Endodermal cell (in vitro differentiated cells): ENCODE measurements at regions not wholly inside any gene's neighbourhood (a gene's known extent, or its start where the extent isn't known, plus 50 kb on each side); places are given as distances from the start of the nearest gene placed in this dataset.

Experiments
- DNase-seq: peaks from one replicate; pipeline ENCODE4 v3.0.0-alpha.2; 2017
- H3K27ac ChIP-seq: 2 replicates; pipeline ENCODE4 v1.5.1; 2013; ENCODE audit warnings: mild to moderate bottlenecking, low read depth, low read length, moderate library complexity
- H3K27me3 ChIP-seq: 2 replicates; pipeline ENCODE4 v1.6.1; 2013; ENCODE audit warnings: mild to moderate bottlenecking, low read length, moderate library complexity; ENCODE audit not compliant: insufficient read depth, control insufficient read depth, poor library complexity, severe bottlenecking
- H3K36me3 ChIP-seq: 2 replicates; pipeline ENCODE4 v1.7.0; 2013; ENCODE audit warnings: mild to moderate bottlenecking, low read length, moderate library complexity; ENCODE audit not compliant: control insufficient read depth, insufficient read depth
- H3K4me1 ChIP-seq: one replicate; pipeline ENCODE4 v1.7.0; 2013; ENCODE audit warnings: low read length; ENCODE audit not compliant: control insufficient read depth, insufficient read depth
- H3K4me3 ChIP-seq: 2 replicates; pipeline ENCODE4 v1.5.1; 2013; ENCODE audit warnings: mild to moderate bottlenecking, low read length, moderate library complexity
- H3K9ac ChIP-seq: 2 replicates; pipeline ENCODE4 v1.6.1; 2013; ENCODE audit warnings: mild to moderate bottlenecking, low read length, moderate library complexity; ENCODE audit not compliant: poor library complexity, severe bottlenecking; ENCODE audit errors: extremely low read depth
- H3K9me3 ChIP-seq: 2 replicates; pipeline ENCODE4 v1.6.1; 2013; ENCODE audit warnings: mild to moderate bottlenecking, low read length, moderate library complexity; ENCODE audit not compliant: control insufficient read depth
- H3K27ac Mint-ChIP-seq: 2 replicates; pipeline ENCODE4 v1.8.0; 2020; ENCODE audit warnings: mixed read lengths
- H3K27me3 Mint-ChIP-seq: 2 replicates; pipeline ENCODE4 v1.8.0; 2021; ENCODE audit warnings: mild to moderate bottlenecking, mixed read lengths; ENCODE audit not compliant: insufficient read depth
- H3K36me3 Mint-ChIP-seq: 2 replicates; pipeline ENCODE4 v1.8.0; 2020; ENCODE audit warnings: low read depth, mixed read lengths
- H3K4me1 Mint-ChIP-seq: 2 replicates; pipeline ENCODE4 v1.8.0; 2020; ENCODE audit warnings: mixed read lengths
- H3K4me3 Mint-ChIP-seq: 2 replicates; pipeline ENCODE4 v1.8.0; 2020; ENCODE audit warnings: mild to moderate bottlenecking, moderate library complexity, mixed read lengths
- H3K9me3 Mint-ChIP-seq: 2 replicates; pipeline ENCODE4 v1.8.0; 2020; ENCODE audit warnings: mild to moderate bottlenecking, mixed read lengths
- WGBS, 2 experiments: methylation state at CpG; one replicate each; pipeline versions ENCODE4 v1.1.5 to v1.1.7; 2013; ENCODE audit warnings: missing lambda C conversion rate in 2 of 2, mixed read lengths in 1 of 2; ENCODE audit not compliant: insufficient coverage in 1 of 2, insufficient read length in 1 of 2; 5-methylcytosine and 5-hydroxymethylcytosine counted together
- TF ChIP-seq, protein P1 (sequence below): fragments of 200-600 bp; sonication (generic); conservative IDR thresholded peaks from 2 replicates; pipeline ENCODE4 v1.5.0; 2021; ENCODE audit warnings: antibody characterized with exemption, mild to moderate bottlenecking

- no peak overlapping the region for H3K4me3 Mint-ChIP-seq
- TF ChIP-seq, protein P1, sequence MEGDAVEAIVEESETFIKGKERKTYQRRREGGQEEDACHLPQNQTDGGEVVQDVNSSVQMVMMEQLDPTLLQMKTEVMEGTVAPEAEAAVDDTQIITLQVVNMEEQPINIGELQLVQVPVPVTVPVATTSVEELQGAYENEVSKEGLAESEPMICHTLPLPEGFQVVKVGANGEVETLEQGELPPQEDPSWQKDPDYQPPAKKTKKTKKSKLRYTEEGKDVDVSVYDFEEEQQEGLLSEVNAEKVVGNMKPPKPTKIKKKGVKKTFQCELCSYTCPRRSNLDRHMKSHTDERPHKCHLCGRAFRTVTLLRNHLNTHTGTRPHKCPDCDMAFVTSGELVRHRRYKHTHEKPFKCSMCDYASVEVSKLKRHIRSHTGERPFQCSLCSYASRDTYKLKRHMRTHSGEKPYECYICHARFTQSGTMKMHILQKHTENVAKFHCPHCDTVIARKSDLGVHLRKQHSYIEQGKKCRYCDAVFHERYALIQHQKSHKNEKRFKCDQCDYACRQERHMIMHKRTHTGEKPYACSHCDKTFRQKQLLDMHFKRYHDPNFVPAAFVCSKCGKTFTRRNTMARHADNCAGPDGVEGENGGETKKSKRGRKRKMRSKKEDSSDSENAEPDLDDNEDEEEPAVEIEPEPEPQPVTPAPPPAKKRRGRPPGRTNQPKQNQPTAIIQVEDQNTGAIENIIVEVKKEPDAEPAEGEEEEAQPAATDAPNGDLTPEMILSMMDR = no peak
- Histone ChIP-seq H3K27ac (no peak overlapping the region), H3K4me1 (no peaks in the 10 kb centered on the region), H3K27me3 (no peaks in the 10 kb centered on the region), H3K4me3 (no peak overlapping the region), H3K9ac (no peak overlapping the region), H3K36me3 (no peaks in the 10 kb centered on the region), H3K9me3 (no peaks in the 10 kb centered on the region)
- no peak overlapping the region for H3K27ac Mint-ChIP-seq
- H3K27me3 Mint-ChIP-seq = no peaks in the 10 kb centered on the region
- no peak for DNase-seq
- H3K9me3 Mint-ChIP-seq = no peaks in the 10 kb centered on the region
- H3K4me1 Mint-ChIP-seq = peaks cover 7% of the 10 kb centered on the region
- H3K36me3 Mint-ChIP-seq = no peaks in the 10 kb centered on the region
- 84 to 100% methylated on average over 1 to 2 of the region's 2 CpGs for WGBS, 2 experiments
Measured at GRCh38 chr6:117130125-117130524, 135.2 kb upstream of the VGLL2 start.

GRCh38 chr6:117136702-117137101 lies 128.7 kb upstream of the VGLL2 start:
- Mint-ChIP-seq H3K27me3 (no peaks in the 10 kb centered on the region), H3K36me3 (no peaks in the 10 kb centered on the region)

GRCh38 chr6:117137711-117138110 lies 127.6 kb upstream of the VGLL2 start:
- H3K4me3 Mint-ChIP-seq = no peak overlapping the region
- H3K9me3 Mint-ChIP-seq = peaks cover 1% of the 10 kb centered on the region
- H3K27ac Mint-ChIP-seq = no peak overlapping the region
- TF ChIP-seq, protein P1 = no peak
- H3K36me3 Mint-ChIP-seq = no peaks in the 10 kb centered on the region
- Histone ChIP-seq H3K27me3 (no peaks in the 10 kb centered on the region), H3K9me3 (no peaks in the 10 kb centered on the region), H3K9ac (no peak overlapping the region), H3K4me3 (no peak overlapping the region), H3K27ac (no peak overlapping the region), H3K4me1 (peaks cover 9% of the 10 kb centered on the region), H3K36me3 (no peaks in the 10 kb centered on the region)
- DNase-seq = no peak
- WGBS, 2 experiments = 97% methylated on average over 4 of the region's 4 CpGs
- H3K4me1 Mint-ChIP-seq = peaks cover 27% of the 10 kb centered on the region
- no peaks in the 10 kb centered on the region for H3K27me3 Mint-ChIP-seq

More at GRCh38 chr6:117136702-117137101, 128.7 kb upstream of the VGLL2 start:
- H3K27ac ChIP-seq = no peak overlapping the region
- H3K9me3 ChIP-seq = no peaks in the 10 kb centered on the region
- no peak overlapping the region for H3K9ac ChIP-seq
- TF ChIP-seq, protein P1 = no peak
- H3K27me3 ChIP-seq = no peaks in the 10 kb centered on the region
- Mint-ChIP-seq H3K4me3 (no peak overlapping the region), H3K27ac (no peak overlapping the region), H3K9me3 (peaks cover 1% of the 10 kb centered on the region), H3K4me1 (peaks cover 22% of the 10 kb centered on the region)
- WGBS, 2 experiments = 94% methylated on average over 1 of the region's 1 CpG; no CpG with 5 or more reads in 1 of the 2 experiments
- no peak for DNase-seq
- H3K36me3 ChIP-seq = no peaks in the 10 kb centered on the region
- H3K4me3 ChIP-seq = no peak overlapping the region
- H3K4me1 ChIP-seq = peaks cover 9% of the 10 kb centered on the region
